Thyroid gland (tissue), 4 donors: ENCODE measurements at regions not wholly inside any gene's neighbourhood (a gene's known extent, or its start where the extent isn't known, plus 50 kb on each side); places are given as distances from the start of the nearest gene placed in this dataset.

Experiments
- CTCF ChIP-seq, 6 experiments: fragments of 200-600 bp in 3 of 6; fragments of 450-650 bp in 3 of 6; sonication (generic) in 3 of 6; IDR thresholded peaks; one replicate each; pipeline ENCODE4 v1.5.1; 2016 to 2019; ENCODE audit warnings: antibody characterized with exemption in 6 of 6, mild to moderate bottlenecking in 2 of 6, inconsistent platforms in 1 of 6, moderate library complexity in 1 of 6
- POLR2A ChIP-seq, 2 donors: fragments of 450-650 bp; IDR thresholded peaks; one replicate each; pipeline ENCODE4 v1.6.1; 2017; ENCODE audit warnings: antibody characterized with exemption in 2 of 2, mild to moderate bottlenecking in 2 of 2, moderate library complexity in 1 of 2

- TF ChIP-seq POLR2A (IDR thresholded peaks at IDR 0.05) (no peak), CTCF (IDR thresholded peaks at IDR 0.05) (no peak)
Measured at GRCh38 chr5:115429345-115429940, 115.1 kb downstream of the FEM1C start.
